Upper lobe of right lung (tissue), 1 donor: ENCODE measurements at regions not wholly inside any gene's neighbourhood (a gene's known extent, or its start where the extent isn't known, plus 50 kb on each side); places are given as distances from the start of the nearest gene placed in this dataset.

Experiments used
- ATAC-seq: fragments of 200-7000 bp; cut with Tn5 transposase; one replicate; pipeline ENCODE4 v1.9.1; 2020; ENCODE audit warnings: mild to moderate bottlenecking, moderate library complexity
- DNase-seq: peaks from one replicate; pipeline ENCODE4 v3.0.0-alpha.2; 2020
- H3K27ac ChIP-seq: fragments of 200-600 bp; one replicate; pipeline ENCODE4 v1.8.0; 2022
- H3K27me3 ChIP-seq: fragments of 200-600 bp; one replicate; pipeline ENCODE4 v1.8.0; 2022; ENCODE audit warnings: mild to moderate bottlenecking
- H3K36me3 ChIP-seq: fragments of 200-600 bp; one replicate; pipeline ENCODE4 v1.8.0; 2022
- H3K4me1 ChIP-seq: fragments of 200-600 bp; one replicate; pipeline ENCODE4 v1.8.0; 2022
- H3K4me3 ChIP-seq: fragments of 200-600 bp; one replicate; pipeline ENCODE4 v1.8.0; 2022; ENCODE audit warnings: mild to moderate bottlenecking
- H3K9me3 ChIP-seq: fragments of 200-600 bp; one replicate; pipeline ENCODE4 v1.8.0; 2022
- intact Hi-C: fragments of 100-400 bp; cut with DNase I; formaldehyde crosslinking; loops from one replicate; pipeline ENCODE4 v1.11.0; 2022
- TF ChIP-seq, protein P1 (sequence below): fragments of 200-600 bp; IDR thresholded peaks from one replicate; pipeline ENCODE4 v1.8.0; 2022; ENCODE audit warnings: antibody characterized with exemption
- donor health status: DM: no; HTN: yes; CAD: no; lungs with severe emphysema.

DNA sequence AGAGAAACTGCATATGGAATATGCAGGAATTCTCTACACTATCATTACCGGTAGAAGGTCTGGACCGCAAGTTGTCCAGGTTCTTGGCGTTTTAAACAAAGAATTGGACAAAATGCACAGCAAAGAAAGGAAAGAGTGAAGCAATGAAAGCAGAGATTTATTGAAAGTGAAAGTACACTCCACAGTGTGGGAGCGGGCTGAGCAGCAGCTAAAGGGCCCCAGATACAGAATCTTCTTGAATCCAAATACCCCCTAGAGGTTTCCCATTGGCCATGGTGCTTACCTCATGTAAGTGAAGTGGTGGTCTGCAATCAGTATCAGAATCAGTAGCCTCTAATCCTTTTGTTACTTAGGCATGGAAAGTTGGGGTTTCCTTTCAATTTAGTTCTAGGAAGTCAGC is 178.5 kb upstream of the IRX3 start:
- Histone ChIP-seq H3K27ac (no peak overlapping the region), H3K27me3 (no peaks in the 10 kb centered on the region), H3K4me3 (no peak overlapping the region), H3K9me3 (peaks cover 4% of the 10 kb centered on the region), H3K36me3 (no peaks in the 10 kb centered on the region), H3K4me1 (no peaks in the 10 kb centered on the region)
- TF ChIP-seq, protein P1, sequence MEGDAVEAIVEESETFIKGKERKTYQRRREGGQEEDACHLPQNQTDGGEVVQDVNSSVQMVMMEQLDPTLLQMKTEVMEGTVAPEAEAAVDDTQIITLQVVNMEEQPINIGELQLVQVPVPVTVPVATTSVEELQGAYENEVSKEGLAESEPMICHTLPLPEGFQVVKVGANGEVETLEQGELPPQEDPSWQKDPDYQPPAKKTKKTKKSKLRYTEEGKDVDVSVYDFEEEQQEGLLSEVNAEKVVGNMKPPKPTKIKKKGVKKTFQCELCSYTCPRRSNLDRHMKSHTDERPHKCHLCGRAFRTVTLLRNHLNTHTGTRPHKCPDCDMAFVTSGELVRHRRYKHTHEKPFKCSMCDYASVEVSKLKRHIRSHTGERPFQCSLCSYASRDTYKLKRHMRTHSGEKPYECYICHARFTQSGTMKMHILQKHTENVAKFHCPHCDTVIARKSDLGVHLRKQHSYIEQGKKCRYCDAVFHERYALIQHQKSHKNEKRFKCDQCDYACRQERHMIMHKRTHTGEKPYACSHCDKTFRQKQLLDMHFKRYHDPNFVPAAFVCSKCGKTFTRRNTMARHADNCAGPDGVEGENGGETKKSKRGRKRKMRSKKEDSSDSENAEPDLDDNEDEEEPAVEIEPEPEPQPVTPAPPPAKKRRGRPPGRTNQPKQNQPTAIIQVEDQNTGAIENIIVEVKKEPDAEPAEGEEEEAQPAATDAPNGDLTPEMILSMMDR, result no peak
- DNase-seq (no peak), ATAC-seq (no peak)
- intact Hi-C loops, result no loop called here

DNA sequence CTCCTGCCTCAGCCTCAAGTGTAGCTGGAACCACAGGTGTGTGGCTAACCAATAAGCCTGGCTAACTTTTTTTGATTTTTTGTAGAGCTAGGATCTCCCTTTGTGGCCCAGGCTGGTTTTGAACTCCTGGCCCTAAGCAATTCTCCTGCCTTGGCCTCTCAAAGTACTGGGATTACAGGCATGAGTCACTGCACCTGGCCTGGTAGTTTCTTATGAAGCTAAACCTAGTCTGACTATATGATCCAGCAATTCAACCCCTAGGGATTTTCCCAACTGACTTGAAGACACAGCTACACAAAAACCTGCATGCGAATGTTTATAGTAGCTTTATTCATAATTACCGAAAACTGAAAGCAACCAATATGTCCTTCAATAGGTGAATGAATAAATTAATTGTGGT is 176.2 kb upstream of the IRX3 start:
- Histone ChIP-seq H3K4me3 (no peak overlapping the region), H3K27ac (no peak overlapping the region), H3K9me3 (peaks cover 4% of the 10 kb centered on the region), H3K4me1 (no peaks in the 10 kb centered on the region), H3K27me3 (no peaks in the 10 kb centered on the region), H3K36me3 (no peaks in the 10 kb centered on the region)
- intact Hi-C loops, result no loop called here
- TF ChIP-seq, protein P1, result no peak
- DNase-seq (no peak), ATAC-seq (no peak)

DNA sequence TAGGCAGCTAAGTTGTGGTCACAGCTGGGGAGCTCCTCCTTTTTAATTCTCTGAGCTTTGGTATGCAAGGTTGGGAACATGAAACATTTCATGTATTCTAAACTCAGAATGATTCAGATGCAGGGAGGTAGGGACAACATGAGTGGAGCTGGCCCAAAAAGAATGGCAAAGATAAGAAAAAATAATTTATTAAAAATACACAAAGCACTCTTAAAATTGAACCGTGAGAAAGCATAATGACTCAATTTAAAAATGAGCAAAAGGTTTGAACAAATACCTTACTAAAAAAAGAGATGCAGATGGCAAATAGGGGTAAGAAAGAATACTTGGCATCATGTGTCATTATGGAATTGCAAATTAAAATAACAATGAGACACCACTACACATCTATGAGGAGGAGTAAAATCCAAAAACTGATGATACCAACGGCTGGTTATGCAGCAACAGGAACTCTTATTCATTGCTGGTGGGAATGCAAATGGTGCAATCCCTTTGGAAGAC is 175.6 kb upstream of the IRX3 start:
- DNase-seq (no peak), ATAC-seq (no peak)
- TF ChIP-seq, protein P1, result no peak
- Histone ChIP-seq H3K9me3 (peaks cover 4% of the 10 kb centered on the region), H3K36me3 (no peaks in the 10 kb centered on the region), H3K4me1 (no peaks in the 10 kb centered on the region), H3K27me3 (no peaks in the 10 kb centered on the region), H3K27ac (no peak overlapping the region), H3K4me3 (no peak overlapping the region)
- intact Hi-C loops, result no loop called here

DNA sequence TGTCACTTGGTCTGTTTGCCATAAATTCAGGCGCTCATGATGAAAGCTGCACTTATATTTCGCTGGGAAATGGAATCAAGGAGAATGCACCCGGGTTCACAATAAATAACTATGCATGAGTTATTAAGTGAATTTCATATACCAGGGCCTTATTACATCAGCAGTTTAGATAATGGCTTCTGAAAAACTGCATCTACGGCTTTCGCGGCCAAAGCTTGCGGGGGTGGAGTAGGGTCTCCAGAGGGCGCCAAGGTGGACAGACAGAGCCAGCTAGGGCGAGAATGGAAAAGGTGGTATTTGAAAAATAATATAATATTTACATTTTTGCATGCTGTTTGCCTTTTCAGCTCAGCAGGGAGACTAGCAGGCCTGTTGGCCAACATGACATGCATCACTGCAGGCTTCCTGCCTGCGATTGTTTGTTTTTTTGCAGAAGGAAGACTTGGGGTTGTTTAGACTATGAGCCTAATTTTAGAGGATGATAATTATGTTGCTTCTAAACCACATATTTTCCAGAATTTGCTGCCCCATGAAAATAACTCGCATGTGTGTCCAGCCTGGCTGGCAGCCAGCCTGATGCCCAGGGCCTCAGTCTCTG is 173.8 kb upstream of the IRX3 start:
- Histone ChIP-seq H3K4me3 (no peak overlapping the region), H3K27me3 (no peaks in the 10 kb centered on the region), H3K9me3 (peaks cover 4% of the 10 kb centered on the region), H3K4me1 (no peaks in the 10 kb centered on the region), H3K27ac (no peak overlapping the region), H3K36me3 (no peaks in the 10 kb centered on the region)
- TF ChIP-seq, protein P1, result no peak
- ATAC-seq (no peak), DNase-seq (no peak)
- intact Hi-C loops, result no loop called here

DNA sequence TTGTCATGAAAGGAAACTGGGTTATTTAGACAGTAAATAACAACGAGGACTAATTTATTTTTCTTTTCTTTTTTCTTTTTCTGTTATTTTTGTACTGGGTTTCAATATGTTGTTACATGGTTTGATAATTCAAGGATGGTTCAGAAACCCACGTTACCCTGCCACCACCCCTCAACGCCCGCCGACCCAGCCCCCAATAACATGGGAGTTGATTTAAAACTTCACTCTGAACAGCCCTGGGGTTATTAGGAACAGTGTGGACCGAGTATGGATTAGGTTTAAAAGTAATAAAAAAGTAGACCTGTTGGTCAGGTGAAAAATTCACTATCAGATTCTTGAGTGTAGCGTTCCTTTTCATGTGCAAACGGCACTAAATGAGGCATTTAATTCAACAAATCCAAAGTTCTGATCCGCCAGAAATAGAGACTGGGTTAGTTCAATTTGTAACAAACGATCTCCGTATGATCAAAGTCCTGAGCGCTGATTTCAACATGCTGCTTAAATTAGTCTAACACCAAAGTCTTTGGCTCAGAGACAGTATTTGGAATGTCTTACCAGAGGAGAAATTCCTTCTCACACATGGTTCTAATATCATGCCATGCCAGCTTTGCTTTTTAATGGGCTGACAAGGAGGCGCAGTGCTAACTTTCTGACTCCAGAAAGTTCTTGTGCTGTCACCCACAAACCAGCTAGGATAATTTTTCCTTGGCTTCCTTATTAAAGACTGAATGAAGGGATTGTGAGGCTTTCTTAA is 173.1 kb upstream of the IRX3 start:
- ATAC-seq (no peak), DNase-seq (no peak)
- Histone ChIP-seq H3K4me1 (no peaks in the 10 kb centered on the region), H3K27ac (no peak overlapping the region), H3K27me3 (no peaks in the 10 kb centered on the region), H3K36me3 (no peaks in the 10 kb centered on the region), H3K4me3 (no peak overlapping the region), H3K9me3 (no peaks in the 10 kb centered on the region)
- intact Hi-C loops, result no loop called here
- TF ChIP-seq, protein P1, result no peak
